ENCODE measurements at regions not wholly inside any gene's neighbourhood (a gene's known extent, or its start where the extent isn't known, plus 50 kb on each side); places are given as distances from the start of the nearest gene placed in this dataset.
A peak's percentile ranks its signal among the peaks of the same experiment; 100 is the strongest.
"Not testable (repeated sequence)": the region's sequence is repeated elsewhere in the genome, so short reads cannot be mapped to it uniquely, and the experiment has no call there.

DNA sequence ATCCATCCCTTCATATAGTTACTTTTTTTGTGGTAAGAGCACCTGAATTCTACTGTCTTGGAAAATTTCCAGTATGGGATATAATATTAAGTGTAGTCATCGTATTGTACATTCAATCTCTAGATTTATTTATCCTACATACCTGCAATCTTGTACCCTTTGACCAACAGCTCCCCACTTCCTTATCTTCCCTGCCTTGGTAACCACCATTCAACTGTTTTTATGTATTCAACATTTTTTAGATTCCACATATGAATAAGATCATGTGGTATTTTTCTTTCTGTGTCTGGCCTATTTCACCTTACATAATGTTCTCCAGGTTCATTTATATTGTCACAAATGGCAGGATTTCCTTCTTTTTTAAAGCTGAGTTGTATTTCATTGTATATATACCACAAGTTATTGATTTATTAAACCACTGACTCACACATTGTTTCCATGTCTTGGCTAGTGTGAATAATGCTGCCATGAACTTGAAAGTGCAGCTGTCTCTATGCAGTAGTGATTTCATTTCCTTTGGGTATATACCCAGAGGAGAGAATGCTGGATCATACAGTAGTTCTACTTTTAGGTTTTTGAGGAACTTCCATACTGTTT is 572.5 kb downstream of the MAGEB5 start:
- H3K4me1 ChIP-seq: no peaks in the 10 kb centered on the region
- no peak overlapping the region for H3K27ac ChIP-seq
- 32% methylated on average over 1 of the region's 1 CpG for WGBS (ENCODE audit: insufficient coverage, low coverage, low lambda C conversion rate, missing lambda C conversion rate)
- no peak overlapping the region for H3K4me3 ChIP-seq
- intact Hi-C loops (cut with DNase I): no loop called here
- H3K36me3 ChIP-seq: no peaks in the 10 kb centered on the region
- H3K9me3 ChIP-seq: no peaks in the 10 kb centered on the region
- TF ChIP-seq POLR2A (IDR thresholded peaks at IDR 0.05): no peak
- TF ChIP-seq, protein P1, sequence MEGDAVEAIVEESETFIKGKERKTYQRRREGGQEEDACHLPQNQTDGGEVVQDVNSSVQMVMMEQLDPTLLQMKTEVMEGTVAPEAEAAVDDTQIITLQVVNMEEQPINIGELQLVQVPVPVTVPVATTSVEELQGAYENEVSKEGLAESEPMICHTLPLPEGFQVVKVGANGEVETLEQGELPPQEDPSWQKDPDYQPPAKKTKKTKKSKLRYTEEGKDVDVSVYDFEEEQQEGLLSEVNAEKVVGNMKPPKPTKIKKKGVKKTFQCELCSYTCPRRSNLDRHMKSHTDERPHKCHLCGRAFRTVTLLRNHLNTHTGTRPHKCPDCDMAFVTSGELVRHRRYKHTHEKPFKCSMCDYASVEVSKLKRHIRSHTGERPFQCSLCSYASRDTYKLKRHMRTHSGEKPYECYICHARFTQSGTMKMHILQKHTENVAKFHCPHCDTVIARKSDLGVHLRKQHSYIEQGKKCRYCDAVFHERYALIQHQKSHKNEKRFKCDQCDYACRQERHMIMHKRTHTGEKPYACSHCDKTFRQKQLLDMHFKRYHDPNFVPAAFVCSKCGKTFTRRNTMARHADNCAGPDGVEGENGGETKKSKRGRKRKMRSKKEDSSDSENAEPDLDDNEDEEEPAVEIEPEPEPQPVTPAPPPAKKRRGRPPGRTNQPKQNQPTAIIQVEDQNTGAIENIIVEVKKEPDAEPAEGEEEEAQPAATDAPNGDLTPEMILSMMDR (IDR thresholded peaks at IDR 0.05): no peak
- DNase-seq: no peak
- no peaks in the 10 kb centered on the region for H3K27me3 ChIP-seq
- no peak for ATAC-seq

DNA sequence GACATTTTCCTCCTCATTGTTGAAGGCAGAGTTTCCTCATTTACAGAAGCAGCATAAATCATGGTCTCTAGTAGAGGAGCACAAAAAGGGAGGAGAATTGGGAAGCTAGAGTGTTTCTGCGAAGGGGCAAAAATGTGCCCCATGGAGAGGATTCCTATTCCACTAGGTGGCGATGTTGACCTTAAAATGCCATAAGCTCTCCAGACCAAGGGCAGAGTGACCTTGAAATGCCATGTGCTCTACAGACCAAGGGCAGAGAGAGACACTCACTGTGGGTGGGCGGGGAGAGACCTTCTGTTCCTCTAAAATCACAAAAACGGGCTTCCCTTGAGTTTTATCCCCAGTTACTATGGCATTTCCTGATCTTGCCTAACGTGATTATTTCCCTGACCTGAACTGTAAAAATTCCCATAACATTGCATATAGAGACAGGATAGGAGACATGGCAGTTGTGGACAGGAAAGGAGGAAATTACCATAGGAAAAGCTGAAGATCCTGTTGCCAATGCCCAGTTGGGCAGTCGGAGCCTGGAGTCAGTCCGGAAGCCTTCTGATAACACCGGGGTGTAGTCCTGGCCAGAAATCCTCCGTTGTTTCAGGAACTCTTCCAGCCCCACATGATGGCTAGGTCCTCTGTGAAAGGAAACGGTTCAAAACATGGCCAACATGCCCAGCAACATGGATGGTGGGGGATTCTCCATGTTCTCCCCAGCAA is 567.7 kb downstream of the MAGEB5 start:
- no peak for TF ChIP-seq POLR2A (IDR thresholded peaks at IDR 0.05)
- TF ChIP-seq, protein P1 (IDR thresholded peaks at IDR 0.05): peak; percentile 38 to 64 (median 56)
- Histone ChIP-seq H3K36me3 (no peaks in the 10 kb centered on the region), H3K4me3 (no peak overlapping the region), H3K9me3 (no peaks in the 10 kb centered on the region), H3K4me1 (no peaks in the 10 kb centered on the region), H3K27me3 (no peaks in the 10 kb centered on the region), H3K27ac (no peak overlapping the region)
- DNase-seq: no peak
- intact Hi-C loops (cut with DNase I): no loop called here
- ATAC-seq: peak; percentile 64 to 76 (median 71)
- 18% methylated on average over 7 of the region's 10 CpGs for WGBS (ENCODE audit: insufficient coverage, low coverage, low lambda C conversion rate, missing lambda C conversion rate)

DNA sequence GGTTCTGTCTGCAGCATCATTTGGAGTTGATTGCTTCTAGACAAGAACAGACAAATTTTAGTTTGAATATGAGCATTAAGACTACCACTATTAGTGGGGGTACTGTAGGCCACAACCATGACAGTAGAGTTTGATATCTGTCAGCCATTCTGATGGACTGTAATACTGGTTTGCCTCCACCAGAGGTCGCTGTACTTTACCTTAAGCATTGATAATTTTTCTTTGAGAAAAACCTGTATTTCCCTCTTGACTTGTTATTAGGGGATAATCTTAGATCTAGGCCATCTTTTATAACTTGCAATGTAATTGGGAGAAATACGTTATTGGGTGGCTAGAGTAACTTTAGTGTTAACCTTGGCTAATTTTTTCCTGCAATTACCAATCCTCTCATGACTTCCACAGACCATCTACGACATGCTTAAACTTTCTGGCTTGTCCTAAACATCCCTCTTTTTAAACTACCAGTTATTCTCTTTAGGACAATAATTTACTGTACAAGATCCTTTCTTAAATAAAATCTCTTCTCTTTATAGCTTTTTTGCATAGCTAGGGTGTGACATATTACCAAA is 562.4 kb downstream of the MAGEB5 start:
- no peaks in the 10 kb centered on the region for H3K4me1 ChIP-seq
- TF ChIP-seq, protein P1 (IDR thresholded peaks at IDR 0.05): peak in 3 of 4 donors; percentile 26 to 48 (median 40)
- TF ChIP-seq POLR2A (IDR thresholded peaks at IDR 0.05): no peak
- H3K27ac ChIP-seq: no peak overlapping the region
- 36% methylated on average over 3 of the region's 3 CpGs for WGBS (ENCODE audit: insufficient coverage, low coverage, low lambda C conversion rate, missing lambda C conversion rate)
- DNase-seq (no peak), ATAC-seq (no peak)
- intact Hi-C loops (cut with DNase I): no loop called here
- H3K9me3 ChIP-seq: no peaks in the 10 kb centered on the region
- H3K36me3 ChIP-seq: no peaks in the 10 kb centered on the region
- H3K27me3 ChIP-seq: no peaks in the 10 kb centered on the region
- H3K4me3 ChIP-seq: no peak overlapping the region

DNA sequence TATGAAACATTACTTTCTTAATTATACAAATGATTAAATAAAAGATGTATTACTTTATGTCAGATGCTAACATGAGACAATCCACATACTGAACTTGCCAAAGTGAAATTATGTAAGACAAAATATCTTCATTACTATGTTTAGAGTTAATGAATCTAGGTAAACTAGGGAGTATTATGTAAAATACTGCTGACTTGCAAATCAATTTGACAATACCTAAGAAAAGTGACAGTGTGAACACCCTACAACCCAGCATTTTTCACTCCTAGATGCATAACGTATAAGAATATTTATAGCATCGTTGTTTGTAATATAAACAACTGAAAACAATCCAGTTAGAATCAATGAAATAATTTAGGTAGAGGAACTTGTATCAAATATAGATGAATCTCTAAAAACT is 546.3 kb downstream of the MAGEB5 start:
- TF ChIP-seq, protein P1 (IDR thresholded peaks at IDR 0.05): no peak
- TF ChIP-seq POLR2A (IDR thresholded peaks at IDR 0.05): no peak
- H3K36me3 ChIP-seq: no peaks in the 10 kb centered on the region
- ATAC-seq: no peak
- no peak overlapping the region for H3K27ac ChIP-seq
- no peaks in the 10 kb centered on the region for H3K27me3 ChIP-seq
- 56% methylated on average over 2 of the region's 2 CpGs for WGBS (ENCODE audit: insufficient coverage, low coverage, low lambda C conversion rate, missing lambda C conversion rate)
- H3K4me3 ChIP-seq: no peak overlapping the region
- H3K9me3 ChIP-seq: no peaks in the 10 kb centered on the region
- intact Hi-C loops (cut with DNase I): no loop called here
- no peaks in the 10 kb centered on the region for H3K4me1 ChIP-seq
- no peak for DNase-seq

DNA sequence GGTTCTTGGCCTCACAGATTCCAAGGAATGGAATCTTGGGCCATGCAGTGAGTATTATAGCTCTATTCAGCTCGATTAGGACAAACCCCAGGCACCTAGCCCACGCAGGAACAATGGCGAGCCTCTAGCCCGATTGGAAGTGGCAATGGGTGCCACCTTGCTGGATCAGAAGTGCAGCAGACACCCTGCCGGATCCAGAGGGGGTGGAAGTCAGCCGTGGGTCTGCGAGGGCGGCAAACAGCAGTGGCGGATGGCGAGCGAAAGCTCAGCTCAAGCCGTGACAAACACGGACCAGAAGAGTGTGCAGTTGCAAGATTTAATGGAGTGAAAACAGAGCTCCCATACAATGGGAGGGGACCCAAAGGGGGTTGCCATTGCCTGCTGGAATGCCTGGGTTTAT is 539.8 kb downstream of the MAGEB5 start:
- H3K4me3 ChIP-seq; ATAC-seq; H3K27me3 ChIP-seq; H3K27ac ChIP-seq; intact Hi-C loops (cut with DNase I); DNase-seq; H3K4me1 ChIP-seq; H3K9me3 ChIP-seq; H3K36me3 ChIP-seq: not testable (repeated sequence)
- WGBS (ENCODE audit: insufficient coverage, low coverage, low lambda C conversion rate, missing lambda C conversion rate): 54% methylated on average over 4 of the region's 13 CpGs
